Motor neuron (in vitro differentiated cells): ENCODE measurements at regions not wholly inside any gene's neighbourhood (a gene's known extent, or its start where the extent isn't known, plus 50 kb on each side); places are given as distances from the start of the nearest gene placed in this dataset.

Experiments used
- ATAC-seq, 8 experiments: fragments of 200-7000 bp; cut with Tn5 transposase; replicated peaks in 6 of 8; 2 replicates each; pipeline ENCODE4 v1.8.0; 2021; ENCODE audit warnings: mild to moderate bottlenecking in 8 of 8, moderate library complexity in 8 of 8
- H3K27ac ChIP-seq, 2 donors: fragments of 250-450 bp; sonication (Bioruptor Pico); 2 replicates each; pipeline ENCODE4 v1.9.0; 2021; ENCODE audit warnings: antibody characterized with exemption in 2 of 2, mild to moderate bottlenecking in 2 of 2, moderate library complexity in 1 of 2
- H3K4me1 ChIP-seq, 2 donors: fragments of 250-450 bp; sonication (Bioruptor Pico); replicated peaks in 1 of 2; 2 replicates each; pipeline ENCODE4 v1.6.1; 2021; ENCODE audit warnings: antibody characterized with exemption in 2 of 2, mild to moderate bottlenecking in 2 of 2, moderate library complexity in 1 of 2
- H3K4me3 ChIP-seq, 5 donors: fragments of 250-450 bp; sonication (Bioruptor Pico); 2 replicates each; pipeline ENCODE4 v1.9.0; 2021; ENCODE audit warnings: antibody characterized with exemption in 5 of 5, mild to moderate bottlenecking in 5 of 5, moderate library complexity in 4 of 5
- WGBS, 10 experiments: fragments of 450-650 bp; shearing (Covaris generic); methylation state at CpG; one replicate each; pipeline ENCODE4 v1.0.0; 2022; 5-methylcytosine and 5-hydroxymethylcytosine counted together
- in situ Hi-C, 9 experiments: fragments of 400-800 bp; cut with MboI; loops; one replicate each; pipeline ENCODE4 v1.15.0; 2021; ENCODE audit warnings: low sequenced_read_pairs in 9 of 9, low pct_unique_long_range_greater_than_20kb in 2 of 9; ENCODE audit not compliant: unreplicated experiment in 9 of 9

GRCh38 chr16:52863000-52863399, 189.7 kb downstream of the CHD9NB start:
- H3K4me1 ChIP-seq, result no peaks in the 10 kb centered on the region
- no peak for ATAC-seq
- WGBS, 10 experiments, result 36 to 100% (median 83%) methylated on average over 1 to 4 of the region's 4 CpGs; no CpG with 5 or more reads in 1 of the 10 experiments
- no peak overlapping the region for H3K27ac ChIP-seq
- in situ Hi-C loops, result loop anchor here in 6 of 9 experiments (25.0 kb wide), 2 partner anchors 101 to 676 kb away; no protein-coding TSS in a partner anchor
- H3K4me3 ChIP-seq, result no peak overlapping the region

- in situ Hi-C loops, result loop anchor here in 6 of 9 experiments (25.0 kb wide), 2 partner anchors 99 to 674 kb away; no protein-coding TSS in a partner anchor
- WGBS, 10 experiments, result 0 to 75% (median 6%) methylated on average over 1 to 7 of the region's 7 CpGs; no CpG with 5 or more reads in 1 of the 10 experiments
- Histone ChIP-seq H3K4me3 (no peak overlapping the region), H3K4me1 (no peaks in the 10 kb centered on the region), H3K27ac (no peak overlapping the region)
- peak in 2 of 8 experiments; percentile 48 to 52 for ATAC-seq
Observed at GRCh38 chr16:52861614-52862022, 191.1 kb downstream of the CHD9NB start.

GRCh38 chr16:52855463-52855862, 197.2 kb downstream of the CHD9NB start:
- peak in 5 of 8 experiments; percentile 41 to 73 (median 49) for ATAC-seq
- in situ Hi-C loops, result loop anchor here in 6 of 9 experiments (25.0 kb wide), 2 partner anchors 93 to 668 kb away; no protein-coding TSS in a partner anchor
- Histone ChIP-seq H3K4me3 (no peak overlapping the region), H3K4me1 (peaks cover 4 to 6% of the 10 kb centered on the region in 2 donors), H3K27ac (no peak overlapping the region)

GRCh38 chr16:52852978-52853377, 199.7 kb downstream of the CHD9NB start:
- in situ Hi-C loops, result loop anchor here in 6 of 9 experiments (25.0 kb wide), 2 partner anchors 91 to 666 kb away; no protein-coding TSS in a partner anchor
- Histone ChIP-seq H3K4me1 (peaks cover 4 to 6% of the 10 kb centered on the region in 2 donors), H3K4me3 (no peak overlapping the region), H3K27ac (no peak overlapping the region)
- ATAC-seq, result no peak
- WGBS, 10 experiments, result 0 to 90% (median 60%) methylated on average over 1 to 3 of the region's 5 CpGs; no CpG with 5 or more reads in 3 of the 10 experiments

GRCh38 chr16:52851211-52851740, 201.4 kb downstream of the CHD9NB start:
- no peak for ATAC-seq
- in situ Hi-C loops, result loop anchor here in 6 of 9 experiments (25.0 kb wide), 2 partner anchors 89 to 664 kb away; no protein-coding TSS in a partner anchor
- Histone ChIP-seq H3K27ac (no peak overlapping the region), H3K4me3 (no peak overlapping the region), H3K4me1 (peaks cover 4 to 6% of the 10 kb centered on the region in 2 donors)
- 0 to 100% (median 50%) methylated on average over 1 of the region's 1 CpG; no CpG with 5 or more reads in 1 of the 10 experiments for WGBS, 10 experiments

DNA sequence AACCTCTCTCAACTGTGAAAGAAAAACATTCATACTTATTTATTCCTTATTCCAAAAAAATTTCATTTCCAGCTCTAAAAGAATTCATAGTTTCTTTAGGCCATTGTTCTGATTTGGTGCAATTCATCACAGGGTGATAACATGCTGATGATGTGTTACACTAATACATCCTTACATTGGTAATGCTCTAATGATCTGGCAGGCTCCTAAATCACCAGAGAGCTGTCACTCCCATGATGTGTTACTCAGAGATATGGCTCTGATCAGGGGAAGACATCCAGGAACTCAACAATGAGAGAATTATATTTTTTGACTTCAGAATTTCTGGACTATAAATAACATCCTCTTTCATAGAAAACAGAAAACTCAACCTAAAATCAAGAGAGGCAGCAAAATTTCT, 209.3 kb downstream of the CHD9NB start:
- H3K4me1 ChIP-seq, result peaks cover 9 to 40% of the 10 kb centered on the region in 2 donors
- peak in 5 of 8 experiments; percentile 79 to 98 (median 94) for ATAC-seq
- in situ Hi-C loops, result no loop called here
- no peak overlapping the region for H3K27ac ChIP-seq
- H3K4me3 ChIP-seq, result no peak overlapping the region

- in situ Hi-C loops, result no loop called here
- H3K4me1 ChIP-seq, result peaks cover 4 to 32% of the 10 kb centered on the region in 2 donors
- peak in 1 of 8 experiments; percentile 53 for ATAC-seq
- H3K4me3 ChIP-seq, result no peak overlapping the region
- WGBS, 10 experiments, result 0 to 100% (median 74%) methylated on average over 1 to 3 of the region's 3 CpGs; no CpG with 5 or more reads in 1 of the 10 experiments
- no peak overlapping the region for H3K27ac ChIP-seq
Observed at GRCh38 chr16:52837251-52837650, 215.4 kb downstream of the CHD9NB start.

DNA sequence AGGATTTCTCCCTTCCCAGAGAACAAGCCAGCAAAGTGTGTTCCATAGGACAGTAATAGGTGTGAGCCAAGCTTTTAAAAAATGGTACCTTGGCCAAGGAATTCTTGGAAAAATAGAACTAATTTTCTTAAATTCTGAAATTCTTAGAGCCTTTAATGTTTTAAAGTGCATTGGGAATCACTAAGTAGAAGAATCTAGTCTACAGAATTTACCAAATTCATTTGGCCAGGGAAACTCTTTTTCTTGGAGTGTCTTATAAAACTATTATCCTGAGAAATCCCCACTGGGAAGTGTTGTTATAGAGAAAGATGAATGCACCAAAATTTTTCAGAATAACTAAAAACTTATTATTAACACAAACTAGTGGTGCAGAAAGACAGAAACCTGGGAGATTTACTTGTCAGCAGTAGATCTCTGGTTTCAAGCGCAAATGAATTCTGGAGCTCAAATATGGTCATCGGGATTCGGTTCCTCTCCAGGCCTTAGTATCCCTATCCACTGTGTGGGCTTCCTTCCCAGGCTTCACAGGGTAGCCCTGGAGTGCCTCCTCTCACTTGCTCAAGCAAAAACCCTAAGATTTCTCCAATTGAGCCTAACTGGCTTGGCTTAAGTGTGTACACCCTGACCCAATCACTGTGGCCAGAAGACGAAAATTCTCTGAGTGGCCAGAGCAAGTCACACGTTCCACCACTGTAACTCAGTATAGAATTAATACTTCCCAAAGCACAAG, 217.8 kb downstream of the CHD9NB start:
- peaks cover 8 to 11% of the 10 kb centered on the region in 2 donors for H3K4me1 ChIP-seq
- WGBS, 10 experiments, result 40 to 95% (median 67%) methylated on average over 1 to 5 of the region's 5 CpGs; no CpG with 5 or more reads in 1 of the 10 experiments
- no peak for ATAC-seq
- H3K4me3 ChIP-seq, result no peak overlapping the region
- no peak overlapping the region for H3K27ac ChIP-seq
- in situ Hi-C loops, result no loop called here

DNA sequence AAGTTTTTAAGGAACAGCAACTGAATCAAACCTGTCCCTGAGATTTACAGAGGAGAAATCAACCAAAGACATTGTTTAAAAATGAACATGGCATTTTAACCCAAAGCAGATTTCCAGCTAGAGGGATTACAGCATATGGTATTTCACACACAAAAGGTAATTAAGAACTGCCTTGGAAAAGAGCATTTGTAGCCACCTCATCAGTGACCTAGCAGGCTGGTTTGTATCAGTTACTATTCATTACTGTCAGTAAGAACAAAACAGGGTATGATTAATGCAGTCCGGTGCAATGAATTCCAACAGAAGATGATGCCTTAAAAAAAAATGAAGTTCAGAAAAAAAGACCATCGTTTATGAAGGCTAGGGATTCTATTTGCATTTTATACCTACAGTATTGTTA, 219.9 kb downstream of the CHD9NB start:
- peak in 5 of 8 experiments; percentile 84 to 99 (median 97) for ATAC-seq
- in situ Hi-C loops, result no loop called here
- H3K4me3 ChIP-seq, result no peak overlapping the region

GRCh38 chr16:52827456-52827855, 225.2 kb downstream of the CHD9NB start:
- no peak for ATAC-seq
- Histone ChIP-seq H3K4me1 (peaks cover 3 to 6% of the 10 kb centered on the region in 2 donors), H3K4me3 (no peak overlapping the region), H3K27ac (no peak overlapping the region)
- in situ Hi-C loops, result no loop called here
- WGBS, 10 experiments, result 25 to 100% (median 68%) methylated on average over 2 to 4 of the region's 4 CpGs; no CpG with 5 or more reads in 1 of the 10 experiments

More for the DNA sequence above, 219.9 kb downstream of the CHD9NB start:
- no peak overlapping the region for H3K27ac ChIP-seq
- WGBS, 10 experiments, result 0 to 39% (median 17%) methylated on average over 1 to 2 of the region's 2 CpGs; no CpG with 5 or more reads in 1 of the 10 experiments
- H3K4me1 ChIP-seq, result peaks cover 8 to 11% of the 10 kb centered on the region in 2 donors

GRCh38 chr16:52825892-52826291, 226.8 kb downstream of the CHD9NB start:
- Histone ChIP-seq H3K4me1 (no peaks in the 10 kb centered on the region), H3K4me3 (no peak overlapping the region), H3K27ac (no peak overlapping the region)
- in situ Hi-C loops, result no loop called here
- peak in 2 of 8 experiments; percentile 53 to 54 for ATAC-seq
- 0 to 100% (median 84%) methylated on average over 1 to 5 of the region's 5 CpGs; no CpG with 5 or more reads in 2 of the 10 experiments for WGBS, 10 experiments

GRCh38 chr16:52819808-52820207, 232.9 kb downstream of the CHD9NB start:
- H3K4me3 ChIP-seq, result no peak overlapping the region
- 13 to 65% (median 29%) methylated on average over 1 to 3 of the region's 3 CpGs; no CpG with 5 or more reads in 2 of the 10 experiments for WGBS, 10 experiments
- H3K27ac ChIP-seq, result no peak overlapping the region
- peaks cover 4 to 11% of the 10 kb centered on the region in 2 donors for H3K4me1 ChIP-seq
- peak in 5 of 8 experiments; percentile 67 to 93 (median 88) for ATAC-seq
- in situ Hi-C loops, result no loop called here

DNA sequence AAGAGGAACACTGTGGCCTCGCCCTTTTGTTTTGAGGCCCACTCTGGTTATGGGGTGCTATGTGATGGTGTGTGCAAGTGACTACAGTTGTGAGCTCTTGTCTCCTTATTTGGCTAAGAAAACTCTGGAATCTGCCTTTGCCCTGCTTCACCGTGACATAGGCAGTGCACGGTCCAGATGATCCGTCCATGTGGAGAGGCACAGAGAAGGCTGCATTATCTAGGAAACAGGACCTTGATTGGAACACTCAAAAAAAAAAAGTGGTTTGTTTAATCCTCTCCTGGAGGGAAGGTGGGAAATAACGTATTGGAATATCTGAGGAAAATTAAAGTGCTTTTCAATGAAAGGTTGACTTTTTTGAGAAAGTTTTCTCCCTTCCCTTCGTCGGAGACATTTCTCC, 233.3 kb downstream of the CHD9NB start:
- 29 to 81% (median 57%) methylated on average over 4 to 7 of the region's 7 CpGs; no CpG with 5 or more reads in 1 of the 10 experiments for WGBS, 10 experiments
- no peak overlapping the region for H3K4me3 ChIP-seq
- H3K4me1 ChIP-seq, result peaks cover 4 to 11% of the 10 kb centered on the region in 2 donors
- ATAC-seq, result peak in 4 of 8 experiments; percentile 44 to 72 (median 58)
- in situ Hi-C loops, result no loop called here
- peak overlapping the region in 1 of 2 donors; percentile 17 for H3K27ac ChIP-seq
